ENCODE measurements at regions not wholly inside any gene's neighbourhood (a gene's known extent, or its start where the extent isn't known, plus 50 kb on each side); places are given as distances from the start of the nearest gene placed in this dataset.
A peak's percentile ranks its signal among the peaks of the same experiment; 100 is the strongest.

DNA sequence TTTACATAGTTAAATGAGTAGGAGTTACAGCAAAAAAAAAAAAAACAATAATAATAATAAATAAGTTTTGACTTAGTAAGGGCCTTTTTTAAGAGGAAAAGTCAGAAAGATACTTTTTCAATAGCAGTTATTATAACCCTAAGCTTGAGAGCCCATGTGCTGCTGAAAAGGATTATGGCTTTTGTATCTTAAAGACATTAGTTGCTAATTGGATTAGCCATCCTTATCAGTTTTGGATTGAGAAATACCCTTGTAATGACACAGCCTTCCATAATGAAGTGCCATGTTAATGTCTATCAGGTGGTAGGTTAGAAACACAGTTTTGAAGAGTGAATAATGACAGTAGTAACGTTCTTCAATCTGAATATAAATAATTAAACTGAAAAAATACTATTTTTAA is 554.0 kb downstream of the RIT2 start:
- DNase-seq (ENCODE audit: low read depth), result no peak
- TF ChIP-seq, protein P1, sequence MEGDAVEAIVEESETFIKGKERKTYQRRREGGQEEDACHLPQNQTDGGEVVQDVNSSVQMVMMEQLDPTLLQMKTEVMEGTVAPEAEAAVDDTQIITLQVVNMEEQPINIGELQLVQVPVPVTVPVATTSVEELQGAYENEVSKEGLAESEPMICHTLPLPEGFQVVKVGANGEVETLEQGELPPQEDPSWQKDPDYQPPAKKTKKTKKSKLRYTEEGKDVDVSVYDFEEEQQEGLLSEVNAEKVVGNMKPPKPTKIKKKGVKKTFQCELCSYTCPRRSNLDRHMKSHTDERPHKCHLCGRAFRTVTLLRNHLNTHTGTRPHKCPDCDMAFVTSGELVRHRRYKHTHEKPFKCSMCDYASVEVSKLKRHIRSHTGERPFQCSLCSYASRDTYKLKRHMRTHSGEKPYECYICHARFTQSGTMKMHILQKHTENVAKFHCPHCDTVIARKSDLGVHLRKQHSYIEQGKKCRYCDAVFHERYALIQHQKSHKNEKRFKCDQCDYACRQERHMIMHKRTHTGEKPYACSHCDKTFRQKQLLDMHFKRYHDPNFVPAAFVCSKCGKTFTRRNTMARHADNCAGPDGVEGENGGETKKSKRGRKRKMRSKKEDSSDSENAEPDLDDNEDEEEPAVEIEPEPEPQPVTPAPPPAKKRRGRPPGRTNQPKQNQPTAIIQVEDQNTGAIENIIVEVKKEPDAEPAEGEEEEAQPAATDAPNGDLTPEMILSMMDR (IDR thresholded peaks at IDR 0.05; ENCODE audit: insufficient read depth, low read depth, low read length, missing control alignments), result no peak

DNA sequence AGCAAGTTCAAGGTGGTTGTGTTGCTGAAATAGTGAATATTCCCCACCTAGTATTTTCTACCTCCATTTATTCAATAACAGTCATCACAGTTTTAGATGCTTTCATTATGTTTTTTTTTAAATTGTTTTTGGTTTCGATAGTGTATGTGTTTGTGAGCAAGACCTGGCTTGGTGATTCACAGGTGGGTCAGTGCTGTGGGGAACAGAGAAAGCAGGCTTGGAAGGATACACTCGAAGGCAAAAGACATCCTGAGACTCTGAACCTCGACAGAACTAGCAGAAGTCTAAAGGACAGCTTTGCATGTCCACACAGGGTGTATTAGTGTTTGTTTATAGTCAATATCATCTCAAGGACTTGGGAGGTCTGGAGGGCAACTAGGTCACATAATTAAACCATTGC is 551.5 kb downstream of the RIT2 start:
- H3K4me3 ChIP-seq (ENCODE audit: low read length), result no peak overlapping the region
- TF ChIP-seq, protein P1 (IDR thresholded peaks at IDR 0.05; ENCODE audit: insufficient read depth, low read depth, low read length, missing control alignments), result no peak
- DNase-seq (ENCODE audit: low read depth), result no peak

More for the DNA sequence above, 554.0 kb downstream of the RIT2 start:
- H3K4me3 ChIP-seq (ENCODE audit: low read length), result no peak overlapping the region

DNA sequence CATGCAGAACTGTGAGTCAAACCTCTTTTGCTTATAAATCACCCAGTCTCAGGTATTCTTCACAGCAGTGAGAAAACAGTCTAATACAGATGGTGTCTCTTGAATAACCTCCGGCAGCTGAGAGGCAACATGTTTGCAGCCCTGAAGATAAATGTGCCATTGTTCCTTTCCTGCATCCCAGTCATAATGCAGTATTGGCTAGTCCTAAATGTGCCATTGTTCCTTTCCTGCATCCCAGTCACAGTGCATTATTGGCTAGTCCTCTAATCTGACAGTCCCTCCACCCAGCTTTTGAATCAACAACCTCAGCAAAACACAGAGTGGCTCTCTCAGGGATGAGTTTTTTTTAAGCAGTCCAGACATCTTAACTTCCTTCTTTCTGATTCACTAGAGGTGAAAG is 550.7 kb downstream of the RIT2 start:
- DNase-seq (ENCODE audit: low read depth), result no peak
- TF ChIP-seq, protein P1 (IDR thresholded peaks at IDR 0.05; ENCODE audit: insufficient read depth, low read depth, low read length, missing control alignments), result no peak
- H3K4me3 ChIP-seq (ENCODE audit: low read length), result no peak overlapping the region

DNA sequence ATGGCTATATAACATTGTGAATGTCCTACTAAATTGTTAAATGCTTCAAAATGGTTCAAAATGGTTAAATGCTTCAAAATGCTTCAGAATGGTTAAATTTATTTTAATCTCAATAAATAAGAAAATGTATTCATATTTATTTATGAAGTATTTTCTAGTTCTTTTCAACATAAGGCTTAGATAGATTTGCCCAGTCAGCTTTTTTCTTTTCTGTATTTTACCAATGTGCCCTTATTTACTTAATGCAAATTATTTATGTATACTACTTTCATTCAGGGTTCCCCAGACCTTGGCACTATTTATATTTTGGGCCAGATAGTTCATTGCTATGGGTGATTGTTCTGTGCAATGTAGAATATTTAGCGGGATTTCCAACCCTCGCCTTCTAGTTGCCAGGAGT is 546.7 kb downstream of the RIT2 start:
- no peak overlapping the region for H3K4me3 ChIP-seq (ENCODE audit: low read length)
- TF ChIP-seq, protein P1 (IDR thresholded peaks at IDR 0.05; ENCODE audit: insufficient read depth, low read depth, low read length, missing control alignments), result no peak
- no peak for DNase-seq (ENCODE audit: low read depth)

DNA sequence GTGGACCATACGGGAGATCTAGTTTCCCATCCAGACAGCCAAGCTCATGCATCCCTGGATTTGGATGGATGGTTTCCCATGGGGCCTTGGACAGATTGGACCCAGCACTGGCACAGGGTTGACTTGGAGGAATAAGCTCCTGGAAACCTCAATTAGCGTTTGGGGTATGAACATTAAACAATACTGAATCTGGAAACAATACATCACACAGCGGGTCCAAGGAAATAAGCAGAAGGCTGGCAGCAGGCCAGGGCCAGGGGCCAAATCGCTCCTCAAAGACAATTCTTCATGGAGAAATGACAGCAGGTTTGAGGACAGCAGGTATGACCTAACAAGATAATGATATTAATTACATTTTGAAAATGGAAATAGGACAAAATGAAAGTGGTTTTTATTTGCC is 540.6 kb downstream of the RIT2 start:
- no peak for DNase-seq (ENCODE audit: low read depth)
- no peak overlapping the region for H3K4me3 ChIP-seq (ENCODE audit: low read length)
- TF ChIP-seq, protein P1 (IDR thresholded peaks at IDR 0.05; ENCODE audit: insufficient read depth, low read depth, low read length, missing control alignments), result no peak

DNA sequence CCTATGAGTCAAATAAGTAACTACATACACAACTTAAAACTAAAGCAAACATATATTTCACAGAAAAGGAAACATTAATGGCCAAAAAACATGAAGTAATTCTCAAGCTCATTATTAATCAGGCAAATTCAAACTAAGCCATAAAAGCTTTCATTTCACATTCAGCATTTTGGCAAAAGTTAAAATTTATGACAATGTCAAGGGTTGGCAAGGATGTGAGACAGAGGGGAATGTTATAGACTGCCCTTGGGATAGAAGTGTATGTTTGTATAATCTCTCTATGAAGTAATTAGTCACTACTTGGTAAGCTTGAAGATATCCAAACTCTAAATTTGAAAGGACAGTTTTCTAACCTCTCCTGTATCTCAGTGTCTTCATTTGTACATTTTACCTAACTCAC is 539.4 kb downstream of the RIT2 start:
- TF ChIP-seq, protein P1 (IDR thresholded peaks at IDR 0.05; ENCODE audit: insufficient read depth, low read depth, low read length, missing control alignments), result no peak
- no peak overlapping the region for H3K4me3 ChIP-seq (ENCODE audit: low read length)
- DNase-seq (ENCODE audit: low read depth), result no peak

DNA sequence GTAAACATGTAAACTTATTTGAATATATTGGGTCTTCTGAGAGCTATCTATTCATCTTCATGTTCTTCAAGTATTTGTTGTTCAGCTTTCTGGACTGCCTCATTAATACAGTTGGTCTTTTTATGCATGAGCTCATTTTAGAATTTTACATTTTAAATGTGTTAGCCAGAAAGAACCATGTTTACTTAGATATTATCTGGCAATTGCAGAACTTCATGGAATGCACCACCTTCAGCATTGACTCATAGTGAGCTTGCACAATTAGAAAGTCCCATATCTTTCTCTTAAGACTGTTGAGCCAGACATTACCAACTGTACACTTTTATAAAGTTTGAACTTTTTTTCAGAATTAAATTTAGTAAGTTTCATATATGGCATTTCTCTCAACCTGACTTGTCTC is 536.7 kb downstream of the RIT2 start:
- no peak overlapping the region for H3K4me3 ChIP-seq (ENCODE audit: low read length)
- TF ChIP-seq, protein P1 (IDR thresholded peaks at IDR 0.05; ENCODE audit: insufficient read depth, low read depth, low read length, missing control alignments), result no peak
- peak; percentile 30 for DNase-seq (ENCODE audit: low read depth)
